Stomach (tissue), 4 donors: ENCODE measurements at regions not wholly inside any gene's neighbourhood (a gene's known extent, or its start where the extent isn't known, plus 50 kb on each side); places are given as distances from the start of the nearest gene placed in this dataset.

ENCODE experiments used
- POLR2A ChIP-seq, 4 donors: fragments of 450-650 bp; IDR thresholded peaks; one replicate each; pipeline ENCODE4 v1.6.1; 2016; ENCODE audit warnings: antibody characterized with exemption in 4 of 4, control low read depth in 2 of 4, mild to moderate bottlenecking in 1 of 4, moderate library complexity in 1 of 4
- TF ChIP-seq, protein P1 (sequence below), 7 experiments: fragments of 450-650 bp in 4 of 7; fragments of 200-600 bp in 3 of 7; sonication (generic) in 3 of 7; IDR thresholded peaks; one replicate each; pipeline ENCODE4 v1.5.1; 2016 to 2019; ENCODE audit warnings: antibody characterized with exemption in 7 of 7, control low read depth in 2 of 7, mild to moderate bottlenecking in 1 of 7

- TF ChIP-seq, protein P1, sequence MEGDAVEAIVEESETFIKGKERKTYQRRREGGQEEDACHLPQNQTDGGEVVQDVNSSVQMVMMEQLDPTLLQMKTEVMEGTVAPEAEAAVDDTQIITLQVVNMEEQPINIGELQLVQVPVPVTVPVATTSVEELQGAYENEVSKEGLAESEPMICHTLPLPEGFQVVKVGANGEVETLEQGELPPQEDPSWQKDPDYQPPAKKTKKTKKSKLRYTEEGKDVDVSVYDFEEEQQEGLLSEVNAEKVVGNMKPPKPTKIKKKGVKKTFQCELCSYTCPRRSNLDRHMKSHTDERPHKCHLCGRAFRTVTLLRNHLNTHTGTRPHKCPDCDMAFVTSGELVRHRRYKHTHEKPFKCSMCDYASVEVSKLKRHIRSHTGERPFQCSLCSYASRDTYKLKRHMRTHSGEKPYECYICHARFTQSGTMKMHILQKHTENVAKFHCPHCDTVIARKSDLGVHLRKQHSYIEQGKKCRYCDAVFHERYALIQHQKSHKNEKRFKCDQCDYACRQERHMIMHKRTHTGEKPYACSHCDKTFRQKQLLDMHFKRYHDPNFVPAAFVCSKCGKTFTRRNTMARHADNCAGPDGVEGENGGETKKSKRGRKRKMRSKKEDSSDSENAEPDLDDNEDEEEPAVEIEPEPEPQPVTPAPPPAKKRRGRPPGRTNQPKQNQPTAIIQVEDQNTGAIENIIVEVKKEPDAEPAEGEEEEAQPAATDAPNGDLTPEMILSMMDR (IDR thresholded peaks at IDR 0.05): no peak
- no peak for TF ChIP-seq POLR2A (IDR thresholded peaks at IDR 0.05)
Observed at GRCh38 chr2:33897741-33898140, 298.6 kb upstream of the FAM98A start.
